Fibroblast of pulmonary artery (primary cell): ENCODE measurements at regions not wholly inside any gene's neighbourhood (a gene's known extent, or its start where the extent isn't known, plus 50 kb on each side); places are given as distances from the start of the nearest gene placed in this dataset.

Experiments used
- DNase-seq: peaks from one replicate; pipeline ENCODE4 v3.0.0-alpha.2; 2010; ENCODE audit warnings: low read depth
- H3K4me3 ChIP-seq: replicated peaks from 2 replicates; pipeline ENCODE4 v1.5.1; 2011; ENCODE audit warnings: low read depth, mild to moderate bottlenecking, control low read depth, low read length, moderate library complexity
- TF ChIP-seq, protein P1 (sequence below): IDR thresholded peaks from 2 replicates; pipeline ENCODE4 v1.5.1; 2011; ENCODE audit warnings: mild to moderate bottlenecking, control low read depth, low read length, inconsistent platforms; ENCODE audit errors: missing control alignments

DNA sequence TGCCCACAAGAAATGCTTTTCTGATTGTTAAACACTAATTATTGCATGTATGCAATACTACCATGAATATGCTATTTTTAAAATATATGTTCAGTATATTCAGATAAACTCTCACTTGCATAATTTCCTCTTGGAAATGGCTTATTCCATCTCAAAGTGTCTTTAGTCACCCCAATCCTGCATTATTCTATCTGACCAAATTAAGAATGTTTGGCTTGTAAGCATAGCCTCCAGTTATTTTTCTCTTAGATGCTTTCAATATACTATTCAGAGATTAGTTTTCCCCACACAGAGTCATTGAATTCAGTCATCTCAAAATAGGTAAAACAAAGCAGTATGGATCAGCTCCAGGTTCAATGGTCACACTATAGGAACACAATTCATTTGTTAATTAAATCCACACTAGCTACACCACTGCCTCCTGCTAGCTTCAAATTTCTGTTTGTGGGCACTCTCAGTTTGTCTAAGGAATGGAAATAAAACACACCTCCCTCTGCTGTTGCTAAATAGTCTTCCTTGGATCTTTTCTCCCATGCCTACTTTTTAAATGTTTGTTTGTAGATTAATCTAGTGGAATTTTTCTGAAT, 134.6 kb upstream of the TBCA start:
- TF ChIP-seq, protein P1, sequence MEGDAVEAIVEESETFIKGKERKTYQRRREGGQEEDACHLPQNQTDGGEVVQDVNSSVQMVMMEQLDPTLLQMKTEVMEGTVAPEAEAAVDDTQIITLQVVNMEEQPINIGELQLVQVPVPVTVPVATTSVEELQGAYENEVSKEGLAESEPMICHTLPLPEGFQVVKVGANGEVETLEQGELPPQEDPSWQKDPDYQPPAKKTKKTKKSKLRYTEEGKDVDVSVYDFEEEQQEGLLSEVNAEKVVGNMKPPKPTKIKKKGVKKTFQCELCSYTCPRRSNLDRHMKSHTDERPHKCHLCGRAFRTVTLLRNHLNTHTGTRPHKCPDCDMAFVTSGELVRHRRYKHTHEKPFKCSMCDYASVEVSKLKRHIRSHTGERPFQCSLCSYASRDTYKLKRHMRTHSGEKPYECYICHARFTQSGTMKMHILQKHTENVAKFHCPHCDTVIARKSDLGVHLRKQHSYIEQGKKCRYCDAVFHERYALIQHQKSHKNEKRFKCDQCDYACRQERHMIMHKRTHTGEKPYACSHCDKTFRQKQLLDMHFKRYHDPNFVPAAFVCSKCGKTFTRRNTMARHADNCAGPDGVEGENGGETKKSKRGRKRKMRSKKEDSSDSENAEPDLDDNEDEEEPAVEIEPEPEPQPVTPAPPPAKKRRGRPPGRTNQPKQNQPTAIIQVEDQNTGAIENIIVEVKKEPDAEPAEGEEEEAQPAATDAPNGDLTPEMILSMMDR, result no peak
- no peak for DNase-seq
- H3K4me3 ChIP-seq, result no peak overlapping the region

DNA sequence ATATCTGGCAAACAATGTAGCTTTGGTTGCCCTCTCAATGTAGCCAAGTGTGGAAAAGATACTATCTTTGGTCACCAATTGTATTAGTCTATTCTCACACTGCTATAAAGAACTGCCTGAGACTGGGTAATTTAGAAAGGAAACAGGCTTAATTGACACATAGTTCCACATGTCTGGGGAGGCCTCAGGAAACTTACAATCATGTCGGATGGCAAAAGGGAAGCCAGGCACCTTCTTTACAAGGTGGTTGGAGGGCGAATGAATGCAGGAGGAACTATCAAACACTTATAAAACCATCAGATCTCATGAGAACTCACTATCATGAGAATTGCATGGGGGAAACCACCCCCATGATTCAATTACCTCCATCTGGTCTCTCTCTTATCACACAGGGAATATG, 133.1 kb upstream of the TBCA start:
- TF ChIP-seq, protein P1, result no peak
- no peak for DNase-seq
- H3K4me3 ChIP-seq, result no peak overlapping the region

DNA sequence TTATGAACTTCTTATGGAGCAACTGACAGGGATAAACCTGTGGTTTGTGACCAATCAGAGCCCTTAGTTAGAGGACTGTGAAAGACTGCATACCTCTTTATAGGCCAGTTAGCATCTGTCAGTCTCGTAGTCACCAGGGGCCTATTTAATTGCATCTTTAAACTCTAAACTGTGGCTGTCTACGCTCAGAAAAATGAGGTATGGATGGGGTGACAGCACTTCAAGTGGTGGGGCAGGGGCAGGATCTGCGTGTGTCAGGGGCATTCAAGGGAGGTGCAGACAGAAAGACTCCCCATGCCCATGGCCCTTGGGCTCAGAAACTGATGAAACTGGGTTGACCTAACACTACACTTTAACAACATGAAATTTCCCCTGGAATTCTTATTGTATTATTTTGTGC, 132.6 kb upstream of the TBCA start:
- TF ChIP-seq, protein P1, result no peak
- no peak overlapping the region for H3K4me3 ChIP-seq
- no peak for DNase-seq

DNA sequence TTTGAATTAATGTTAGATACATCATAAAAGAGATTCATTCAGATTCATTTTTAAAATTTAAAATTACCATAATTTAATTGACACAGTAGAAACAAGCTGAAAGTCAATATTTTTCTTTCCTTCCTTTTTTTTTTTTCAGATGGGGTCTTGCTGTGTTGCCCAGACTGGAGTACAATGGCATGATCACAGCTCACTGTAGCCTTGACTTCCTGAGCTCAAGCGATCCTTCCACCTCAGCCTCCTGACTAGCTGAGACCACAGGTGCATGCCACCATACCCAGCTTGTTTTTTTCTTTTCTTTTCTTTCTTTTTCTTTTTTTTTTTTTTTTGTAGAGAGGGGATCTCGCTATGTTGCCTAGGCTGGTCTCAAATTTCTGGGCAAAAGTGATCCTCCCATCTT, 131.6 kb upstream of the TBCA start:
- no peak for DNase-seq
- TF ChIP-seq, protein P1, result no peak
- H3K4me3 ChIP-seq, result no peak overlapping the region

DNA sequence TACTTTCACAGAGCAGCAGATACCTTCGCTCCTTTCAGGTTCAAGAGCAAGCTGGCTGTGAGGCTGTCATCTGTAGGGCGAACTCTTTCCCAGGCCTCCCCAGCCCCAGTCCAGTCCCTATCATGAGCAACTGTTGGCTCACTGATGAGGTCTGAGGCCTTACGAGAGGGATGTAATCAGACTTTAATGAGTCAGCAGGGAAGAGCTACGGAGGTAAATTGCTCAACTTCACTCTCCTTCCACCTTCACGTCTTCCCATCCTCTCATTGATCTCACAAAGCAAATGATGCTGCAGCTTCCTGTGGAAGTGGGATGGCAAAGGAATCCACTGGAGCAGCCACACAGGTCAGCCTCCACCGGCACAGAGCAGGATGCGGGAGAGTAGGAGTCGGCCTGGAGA, 130.7 kb upstream of the TBCA start:
- DNase-seq, result peak; percentile 62
- H3K4me3 ChIP-seq, result no peak overlapping the region
- TF ChIP-seq, protein P1, result no peak

DNA sequence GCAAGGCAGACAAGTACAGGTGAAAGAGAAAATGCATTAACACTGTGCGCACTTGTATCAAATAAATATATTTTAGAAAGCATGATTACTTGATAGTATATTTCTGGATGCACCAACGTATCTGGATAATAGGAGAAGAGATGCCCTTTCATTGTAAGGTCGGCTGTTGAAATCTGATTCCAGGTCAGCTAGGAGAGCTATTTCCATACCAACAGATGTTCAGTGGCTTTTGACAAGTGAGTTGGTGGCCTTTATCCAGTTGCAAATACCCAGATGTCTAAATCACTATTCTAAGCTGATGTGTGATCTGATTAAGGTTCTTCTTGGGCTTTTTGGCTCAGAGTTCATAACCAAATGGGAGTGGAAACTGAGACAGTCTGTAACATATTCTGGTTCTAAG, 128.2 kb upstream of the TBCA start:
- no peak for DNase-seq
- TF ChIP-seq, protein P1, result no peak
- H3K4me3 ChIP-seq, result no peak overlapping the region

DNA sequence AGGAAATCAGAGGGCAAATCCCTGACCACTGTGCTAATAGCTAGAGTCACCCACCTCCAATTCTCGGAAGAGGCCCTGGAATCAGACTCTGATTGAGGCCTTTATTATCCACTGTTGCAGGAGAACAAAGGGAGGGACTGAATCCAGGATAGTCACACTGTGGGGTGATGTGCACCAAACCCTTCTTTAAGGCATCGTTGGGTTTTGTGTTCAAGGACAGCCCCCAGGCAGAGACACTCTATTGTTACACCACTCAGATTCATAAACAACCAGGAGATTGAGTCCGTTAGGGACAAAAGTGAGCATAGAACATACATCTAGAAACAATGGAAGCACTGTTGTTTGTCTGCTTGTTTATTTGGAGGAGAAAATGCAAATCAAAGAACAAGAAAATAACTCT, 124.6 kb upstream of the TBCA start:
- no peak overlapping the region for H3K4me3 ChIP-seq
- no peak for DNase-seq
- TF ChIP-seq, protein P1, result no peak
